Natural killer cell (primary cell): ENCODE measurements at regions not wholly inside any gene's neighbourhood (a gene's known extent, or its start where the extent isn't known, plus 50 kb on each side); places are given as distances from the start of the nearest gene placed in this dataset.

ENCODE experiments used
- ATAC-seq, 3 donors: fragments of 150-1000 bp in 2 of 3; fragments of 200-7000 bp in 1 of 3; cut with Tn5 transposase; 1 replicate in 1 of 3; 2 replicates in 2 of 3; pipeline ENCODE4 v1.10.0; 2021; ENCODE audit warnings: mild to moderate bottlenecking in 2 of 3, moderate library complexity in 2 of 3
- DNase-seq, 2 donors: peaks; one replicate each; pipeline versions ENCODE4 v3.0.0 to v3.0.0-alpha.2; 2013 to 2021; ENCODE audit warnings: mixed read lengths in 1 of 2
- H3K27ac ChIP-seq: one replicate; pipeline ENCODE4 v1.5.1; 2013; ENCODE audit warnings: mild to moderate bottlenecking, low read length
- H3K27me3 ChIP-seq: one replicate; pipeline ENCODE4 v1.6.1; 2013; ENCODE audit warnings: low read length; ENCODE audit not compliant: control insufficient read depth, insufficient read depth
- H3K36me3 ChIP-seq: one replicate; pipeline ENCODE4 v1.6.1; 2013; ENCODE audit warnings: low read length; ENCODE audit not compliant: control insufficient read depth, insufficient read depth
- H3K4me1 ChIP-seq: one replicate; pipeline ENCODE4 v1.6.1; 2013; ENCODE audit warnings: low read length; ENCODE audit not compliant: control insufficient read depth, insufficient read depth
- H3K4me3 ChIP-seq: one replicate; pipeline ENCODE4 v1.5.1; 2013; ENCODE audit warnings: low read length
- H3K9me3 ChIP-seq: one replicate; pipeline ENCODE4 v1.6.1; 2013; ENCODE audit warnings: low read length; ENCODE audit not compliant: control insufficient read depth, insufficient read depth
- H3K27ac Mint-ChIP-seq, 2 donors: one replicate each; pipeline ENCODE4 v1.8.0; 2022; ENCODE audit warnings: mild to moderate bottlenecking in 2 of 2, mixed read lengths in 2 of 2, moderate library complexity in 1 of 2
- H3K27me3 Mint-ChIP-seq, 2 donors: one replicate each; pipeline ENCODE4 v1.8.0; 2022; ENCODE audit warnings: low read depth in 2 of 2, mixed read lengths in 2 of 2
- H3K36me3 Mint-ChIP-seq: one replicate; pipeline ENCODE4 v1.8.0; 2022; ENCODE audit warnings: mixed read lengths
- H3K4me1 Mint-ChIP-seq, 2 donors: one replicate each; pipeline ENCODE4 v1.8.0; 2022; ENCODE audit warnings: mixed read lengths in 2 of 2
- H3K4me3 Mint-ChIP-seq: one replicate; pipeline ENCODE4 v1.8.0; 2022; ENCODE audit warnings: mild to moderate bottlenecking, moderate library complexity, mixed read lengths
- H3K9me3 Mint-ChIP-seq, 2 donors: one replicate each; pipeline ENCODE4 v1.8.0; 2022; ENCODE audit warnings: mixed read lengths in 2 of 2
- WGBS: methylation state at CpG from one replicate; pipeline ENCODE4 v1.1.7; 2013; ENCODE audit warnings: missing lambda C conversion rate; ENCODE audit not compliant: insufficient coverage; 5-methylcytosine and 5-hydroxymethylcytosine counted together
- intact Hi-C: fragments of 100-400 bp; cut with micrococcal nuclease; formaldehyde crosslinking; loops from one replicate; pipeline ENCODE4 v1.14.2; 2022
- TF ChIP-seq, protein P1 (sequence below): fragments of 200-600 bp; IDR thresholded peaks from one replicate; pipeline ENCODE4 v1.8.0; 2022; ENCODE audit warnings: antibody characterized with exemption

DNA sequence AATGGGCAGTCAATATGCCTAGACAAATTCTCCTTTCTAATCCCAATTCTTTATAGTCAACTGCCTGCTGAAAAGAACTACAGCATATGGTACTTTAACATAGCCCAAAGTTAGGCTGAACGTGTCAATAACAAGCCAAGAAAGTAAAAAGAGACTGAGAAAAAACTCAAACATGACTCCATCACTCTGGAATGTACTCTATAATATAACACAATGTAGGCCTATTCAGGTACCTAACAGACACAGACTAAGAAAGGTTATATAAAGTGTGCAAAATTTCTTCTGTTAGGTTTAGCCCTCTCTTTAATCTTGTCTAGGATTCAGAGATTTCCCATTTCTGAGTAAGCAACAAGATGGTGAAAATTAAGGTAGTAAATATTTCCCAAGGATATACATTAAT is 209.7 kb upstream of the PRR16 start:
- no peaks in the 10 kb centered on the region for H3K27me3 ChIP-seq
- 78% methylated on average over 1 of the region's 1 CpG for WGBS
- no peaks in the 10 kb centered on the region for H3K4me1 ChIP-seq
- no peaks in the 10 kb centered on the region for H3K36me3 ChIP-seq
- H3K9me3 Mint-ChIP-seq: peaks cover 4 to 10% of the 10 kb centered on the region in 2 donors
- no peaks in the 10 kb centered on the region for H3K27me3 Mint-ChIP-seq
- no peak overlapping the region for H3K4me3 ChIP-seq
- intact Hi-C loops: no loop called here
- H3K27ac ChIP-seq: no peak overlapping the region
- no peaks in the 10 kb centered on the region for H3K36me3 Mint-ChIP-seq
- no peaks in the 10 kb centered on the region for H3K9me3 ChIP-seq
- DNase-seq (no peak), ATAC-seq (no peak)
- H3K27ac Mint-ChIP-seq: no peak overlapping the region
- TF ChIP-seq, protein P1, sequence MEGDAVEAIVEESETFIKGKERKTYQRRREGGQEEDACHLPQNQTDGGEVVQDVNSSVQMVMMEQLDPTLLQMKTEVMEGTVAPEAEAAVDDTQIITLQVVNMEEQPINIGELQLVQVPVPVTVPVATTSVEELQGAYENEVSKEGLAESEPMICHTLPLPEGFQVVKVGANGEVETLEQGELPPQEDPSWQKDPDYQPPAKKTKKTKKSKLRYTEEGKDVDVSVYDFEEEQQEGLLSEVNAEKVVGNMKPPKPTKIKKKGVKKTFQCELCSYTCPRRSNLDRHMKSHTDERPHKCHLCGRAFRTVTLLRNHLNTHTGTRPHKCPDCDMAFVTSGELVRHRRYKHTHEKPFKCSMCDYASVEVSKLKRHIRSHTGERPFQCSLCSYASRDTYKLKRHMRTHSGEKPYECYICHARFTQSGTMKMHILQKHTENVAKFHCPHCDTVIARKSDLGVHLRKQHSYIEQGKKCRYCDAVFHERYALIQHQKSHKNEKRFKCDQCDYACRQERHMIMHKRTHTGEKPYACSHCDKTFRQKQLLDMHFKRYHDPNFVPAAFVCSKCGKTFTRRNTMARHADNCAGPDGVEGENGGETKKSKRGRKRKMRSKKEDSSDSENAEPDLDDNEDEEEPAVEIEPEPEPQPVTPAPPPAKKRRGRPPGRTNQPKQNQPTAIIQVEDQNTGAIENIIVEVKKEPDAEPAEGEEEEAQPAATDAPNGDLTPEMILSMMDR: no peak
- no peaks in the 10 kb centered on the region for H3K4me1 Mint-ChIP-seq
- H3K4me3 Mint-ChIP-seq: no peak overlapping the region

GRCh38 chr5:120255214-120255613 is 208.9 kb upstream of the PRR16 start:
- DNase-seq (no peak), ATAC-seq (no peak)
- Mint-ChIP-seq H3K36me3 (no peaks in the 10 kb centered on the region), H3K9me3 (peaks cover 2 to 11% of the 10 kb centered on the region in 2 donors), H3K4me3 (no peak overlapping the region), H3K4me1 (no peaks in the 10 kb centered on the region), H3K27me3 (no peaks in the 10 kb centered on the region), H3K27ac (no peak overlapping the region)
- Histone ChIP-seq H3K36me3 (no peaks in the 10 kb centered on the region), H3K27me3 (no peaks in the 10 kb centered on the region), H3K27ac (no peak overlapping the region), H3K4me3 (no peak overlapping the region), H3K4me1 (no peaks in the 10 kb centered on the region), H3K9me3 (no peaks in the 10 kb centered on the region)
- intact Hi-C loops: no loop called here
- TF ChIP-seq, protein P1: no peak
- 100% methylated on average over 1 of the region's 2 CpGs for WGBS

DNA sequence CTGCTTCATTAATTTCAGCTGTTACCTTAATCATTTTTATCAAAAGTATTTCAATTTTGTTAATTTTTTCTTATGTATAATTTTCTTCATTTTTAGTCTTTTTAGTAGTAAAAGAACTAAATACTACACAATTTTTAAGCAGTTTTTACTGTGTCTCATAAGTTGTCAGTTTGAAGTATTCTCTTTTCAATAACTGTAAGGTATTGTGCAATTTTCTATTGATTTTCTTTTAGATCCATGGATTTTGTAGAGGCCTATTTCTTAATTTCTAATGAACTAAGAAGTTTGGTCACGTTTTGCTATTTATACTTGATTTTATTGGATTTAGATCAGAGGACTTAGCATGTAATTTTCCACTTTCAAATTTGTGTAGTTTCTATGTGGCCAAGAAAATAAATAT is 207.7 kb upstream of the PRR16 start:
- no peak overlapping the region for H3K4me3 Mint-ChIP-seq
- no peak overlapping the region for H3K27ac ChIP-seq
- WGBS: no CpG with 5 or more reads among the region's 1 CpG
- DNase-seq (no peak), ATAC-seq (no peak)
- no peaks in the 10 kb centered on the region for H3K36me3 Mint-ChIP-seq
- no peaks in the 10 kb centered on the region for H3K27me3 Mint-ChIP-seq
- H3K4me1 Mint-ChIP-seq: no peaks in the 10 kb centered on the region
- no peaks in the 10 kb centered on the region for H3K4me1 ChIP-seq
- TF ChIP-seq, protein P1: no peak
- peaks cover 2 to 10% of the 10 kb centered on the region in 2 donors for H3K9me3 Mint-ChIP-seq
- H3K9me3 ChIP-seq: no peaks in the 10 kb centered on the region
- H3K27ac Mint-ChIP-seq: no peak overlapping the region
- H3K4me3 ChIP-seq: no peak overlapping the region
- no peaks in the 10 kb centered on the region for H3K36me3 ChIP-seq
- no peaks in the 10 kb centered on the region for H3K27me3 ChIP-seq
- intact Hi-C loops: no loop called here

- Mint-ChIP-seq H3K4me1 (no peaks in the 10 kb centered on the region), H3K9me3 (peaks cover 2 to 10% of the 10 kb centered on the region in 2 donors), H3K27ac (no peak overlapping the region), H3K4me3 (no peak overlapping the region), H3K27me3 (no peaks in the 10 kb centered on the region), H3K36me3 (no peaks in the 10 kb centered on the region)
- H3K4me1 ChIP-seq: no peaks in the 10 kb centered on the region
- TF ChIP-seq, protein P1: no peak
- ATAC-seq (no peak), DNase-seq (no peak)
- no peaks in the 10 kb centered on the region for H3K9me3 ChIP-seq
- intact Hi-C loops: no loop called here
- H3K4me3 ChIP-seq: no peak overlapping the region
- no peak overlapping the region for H3K27ac ChIP-seq
- no peaks in the 10 kb centered on the region for H3K27me3 ChIP-seq
- H3K36me3 ChIP-seq: no peaks in the 10 kb centered on the region
- 90% methylated on average over 2 of the region's 3 CpGs for WGBS
Observed at GRCh38 chr5:120257358-120257971, 206.6 kb upstream of the PRR16 start.
